Calu3 (cell line): ENCODE measurements at regions not wholly inside any gene's neighbourhood (a gene's known extent, or its start where the extent isn't known, plus 50 kb on each side); places are given as distances from the start of the nearest gene placed in this dataset.

ENCODE experiments used
- BruUV-seq: library from RNA; stranded (reverse); fragments of 400-500 nt; replicated peaks from 2 replicates; lab custom pipeline; 2021; lab: Mats Ljungman, UMichigan
- CTCF ChIA-PET: fragments of 300-600 bp; sonication (Branson Sonifier 250); formaldehyde crosslinking; loops from one replicate; lab custom pipeline; 2022; ENCODE audit warnings: antibody characterized with exemption; lab: Charles Lee
- DNase-seq: peaks from one replicate; pipeline ENCODE4 v3.0.0; 2022
- H3K27ac Mint-ChIP-seq: one replicate; pipeline ENCODE4 v1.8.0; 2022; ENCODE audit warnings: mixed read lengths; ENCODE audit not compliant: unreplicated experiment
- H3K27me3 Mint-ChIP-seq: one replicate; pipeline ENCODE4 v1.8.0; 2022; ENCODE audit warnings: mixed read lengths; ENCODE audit not compliant: unreplicated experiment
- H3K36me3 Mint-ChIP-seq: one replicate; pipeline ENCODE4 v1.8.0; 2022; ENCODE audit warnings: mild to moderate bottlenecking, moderate library complexity, mixed read lengths; ENCODE audit not compliant: insufficient read depth, unreplicated experiment
- H3K4me1 Mint-ChIP-seq: one replicate; pipeline ENCODE4 v1.8.0; 2022; ENCODE audit warnings: mild to moderate bottlenecking, low read depth, mixed read lengths; ENCODE audit not compliant: unreplicated experiment
- H3K4me3 Mint-ChIP-seq: one replicate; pipeline ENCODE4 v1.8.0; 2022; ENCODE audit warnings: mild to moderate bottlenecking, low read depth, moderate library complexity, mixed read lengths; ENCODE audit not compliant: unreplicated experiment
- H3K9me3 Mint-ChIP-seq: one replicate; pipeline ENCODE4 v1.8.0; 2022; ENCODE audit warnings: low read depth, mixed read lengths; ENCODE audit not compliant: unreplicated experiment
- CTCF ChIP-seq: fragments of 200-600 bp; IDR thresholded peaks from one replicate; pipeline ENCODE4 v1.8.0; 2022; ENCODE audit warnings: antibody characterized with exemption; ENCODE audit not compliant: unreplicated experiment
- intact Hi-C: fragments of 100-400 bp; cut with micrococcal nuclease; formaldehyde crosslinking; loops from one replicate; pipeline ENCODE4 v1.10.0; 2022; ENCODE audit not compliant: unreplicated experiment

DNA sequence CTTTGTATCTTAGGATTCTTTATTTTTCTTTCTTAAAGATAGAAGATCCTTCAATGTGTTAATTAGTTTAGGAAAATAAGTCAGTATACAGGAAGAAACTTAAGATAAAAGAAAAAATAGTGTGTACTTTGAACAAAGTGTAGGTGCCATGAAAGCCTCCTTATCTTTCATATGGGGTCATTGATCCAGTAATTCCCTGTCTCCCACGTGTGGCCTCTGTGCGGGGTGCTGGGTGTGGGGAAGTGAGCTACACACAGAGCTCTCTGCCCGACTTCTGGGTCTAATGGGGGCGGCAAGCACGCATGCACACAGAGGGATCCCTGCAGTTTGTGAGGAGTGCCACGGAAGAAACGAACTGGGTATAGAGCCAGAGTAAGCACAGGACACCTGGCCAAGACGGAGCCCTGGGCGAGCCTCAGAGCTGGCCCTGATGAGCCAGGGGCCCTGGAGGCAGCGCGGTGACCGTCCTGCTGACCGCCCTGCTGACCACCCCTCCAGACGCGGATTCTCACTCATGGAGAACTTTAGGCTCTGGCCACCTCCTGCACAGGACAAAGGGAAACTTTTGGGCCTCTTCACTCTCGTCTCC, 253.5 kb downstream of the ACKR3 start:
- peaks cover 20% of the 10 kb centered on the region for H3K27me3 Mint-ChIP-seq
- H3K4me3 Mint-ChIP-seq: no peak overlapping the region
- H3K4me1 Mint-ChIP-seq: no peaks in the 10 kb centered on the region
- no peak overlapping the region for H3K27ac Mint-ChIP-seq
- no peak for DNase-seq
- no peaks in the 10 kb centered on the region for H3K36me3 Mint-ChIP-seq
- intact Hi-C loops: no loop called here
- CTCF ChIA-PET: no interaction called here
- peaks cover 8% of the 10 kb centered on the region for H3K9me3 Mint-ChIP-seq
- TF ChIP-seq CTCF: no peak
- no TSS peak for BruUV-seq

DNA sequence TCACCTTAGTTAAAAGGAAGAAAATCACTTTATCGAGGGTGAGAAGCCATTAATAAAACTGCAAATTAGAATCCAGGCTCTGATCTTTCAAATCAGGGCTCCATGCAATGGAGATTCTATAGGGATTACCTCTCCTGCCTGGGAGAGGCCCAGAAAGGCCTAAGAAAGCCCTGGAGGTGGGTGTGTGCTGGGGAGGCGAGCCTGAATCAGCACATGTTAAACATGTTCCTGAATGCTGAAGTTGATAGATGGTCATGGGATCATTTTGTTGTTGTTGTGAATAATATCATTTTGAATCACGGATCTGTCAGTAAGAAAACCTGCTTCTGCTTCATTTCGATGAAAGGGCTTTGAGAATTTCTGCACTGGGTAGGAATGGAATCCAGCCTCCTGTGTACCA, 254.3 kb downstream of the ACKR3 start:
- no peaks in the 10 kb centered on the region for H3K4me1 Mint-ChIP-seq
- no peaks in the 10 kb centered on the region for H3K36me3 Mint-ChIP-seq
- CTCF ChIA-PET: no interaction called here
- intact Hi-C loops: no loop called here
- TF ChIP-seq CTCF: no peak
- BruUV-seq: no TSS peak
- DNase-seq: no peak
- no peak overlapping the region for H3K4me3 Mint-ChIP-seq
- no peak overlapping the region for H3K27ac Mint-ChIP-seq
- H3K27me3 Mint-ChIP-seq: peaks cover 14% of the 10 kb centered on the region
- H3K9me3 Mint-ChIP-seq: peaks cover 8% of the 10 kb centered on the region

GRCh38 chr2:236824836-236825235, 255.2 kb downstream of the ACKR3 start:
- H3K4me3 Mint-ChIP-seq: no peak overlapping the region
- intact Hi-C loops: no loop called here
- H3K9me3 Mint-ChIP-seq: peaks cover 8% of the 10 kb centered on the region
- BruUV-seq: no TSS peak
- no peak for TF ChIP-seq CTCF
- no peak for DNase-seq
- no peak overlapping the region for H3K27ac Mint-ChIP-seq
- CTCF ChIA-PET: no interaction called here
- H3K27me3 Mint-ChIP-seq: peaks cover 14% of the 10 kb centered on the region
- no peaks in the 10 kb centered on the region for H3K36me3 Mint-ChIP-seq
- no peaks in the 10 kb centered on the region for H3K4me1 Mint-ChIP-seq

- intact Hi-C loops: no loop called here
- no peak overlapping the region for H3K27ac Mint-ChIP-seq
- no peak overlapping the region for H3K4me3 Mint-ChIP-seq
- no peak for DNase-seq
- CTCF ChIA-PET: no interaction called here
- peaks cover 7% of the 10 kb centered on the region for H3K27me3 Mint-ChIP-seq
- peaks cover 5% of the 10 kb centered on the region for H3K9me3 Mint-ChIP-seq
- H3K36me3 Mint-ChIP-seq: no peaks in the 10 kb centered on the region
- H3K4me1 Mint-ChIP-seq: no peaks in the 10 kb centered on the region
- TF ChIP-seq CTCF: no peak
- BruUV-seq: no TSS peak
Observed at GRCh38 chr2:236825989-236826510, 256.4 kb downstream of the ACKR3 start.
